ENCODE measurements at regions not wholly inside any gene's neighbourhood (a gene's known extent, or its start where the extent isn't known, plus 50 kb on each side); places are given as distances from the start of the nearest gene placed in this dataset.

DNA sequence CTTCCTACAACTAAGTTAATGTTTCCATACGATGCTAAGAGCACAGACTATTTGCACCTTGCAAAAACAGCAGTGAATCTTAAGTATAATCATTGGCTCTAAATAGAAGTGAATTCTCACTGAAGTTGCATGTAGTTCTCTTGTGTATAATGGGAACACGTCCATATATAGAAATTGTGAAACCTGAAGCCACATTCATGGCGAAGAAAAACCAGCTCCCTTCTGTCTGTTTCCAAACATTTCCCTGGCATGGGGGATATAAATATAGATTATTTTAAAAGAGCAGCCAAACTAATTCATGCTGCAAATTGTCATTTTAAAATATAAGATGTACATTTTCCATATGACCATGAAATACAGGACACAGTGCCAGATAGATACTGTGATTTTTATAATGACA lies 71.1 kb downstream of the TRAM1L1 start:
- Histone ChIP-seq H3K4me1 (ENCODE audit: control insufficient read depth, insufficient read depth, low read depth, low read length) (no peaks in the 10 kb centered on the region), H2BK5ac (ENCODE audit: low read depth, low read length, poor library complexity, severe bottlenecking) (no peak overlapping the region), H3K9ac (ENCODE audit: low read length) (no peak overlapping the region), H3K4me2 (ENCODE audit: low read length, poor library complexity, severe bottlenecking) (no peak overlapping the region), H4K91ac (ENCODE audit: low read length) (no peak overlapping the region), H2BK15ac (ENCODE audit: low read depth, poor library complexity, severe bottlenecking) (no peak overlapping the region), H2BK120ac (ENCODE audit: low read depth, low read length) (no peak overlapping the region), H2AK5ac (ENCODE audit: low read length, severe bottlenecking) (no peak overlapping the region), H2BK12ac (ENCODE audit: low read length in 2 of 2) (no peak overlapping the region), H4K8ac (ENCODE audit: low read length) (no peak overlapping the region), H2AFZ (ENCODE audit: low read depth, low read length) (no peak overlapping the region), H3K4me3 (ENCODE audit: insufficient read depth in 1 of 2, low read depth in 1 of 2, low read length in 2 of 2) (no peak overlapping the region), H3K4ac (ENCODE audit: low read depth in 1 of 2, low read length in 2 of 2) (no peak overlapping the region), H3K27ac (ENCODE audit: low read length, poor library complexity, severe bottlenecking) (no peak overlapping the region), H3K18ac (ENCODE audit: low read depth in 1 of 2, low read length in 2 of 2) (no peak overlapping the region), H3K79me1 (replicated peaks; ENCODE audit: low read length, poor library complexity, severe bottlenecking) (no peaks in the 10 kb centered on the region), H3K27me3 (ENCODE audit: control insufficient read depth in 1 of 2, insufficient read depth in 1 of 2, low read length in 2 of 2) (no peaks in the 10 kb centered on the region), H3K36me3 (ENCODE audit: control insufficient read depth in 1 of 2, insufficient read depth in 2 of 2, low read depth in 1 of 2, low read length in 2 of 2) (no peaks in the 10 kb centered on the region), H3K9me3 (ENCODE audit: control insufficient read depth, low read length) (no peaks in the 10 kb centered on the region), H3K23ac (ENCODE audit: low read length in 2 of 2) (no peak overlapping the region), H3K14ac (ENCODE audit: low read length in 2 of 2) (no peak overlapping the region)
- no peak for DNase-seq
- no CpG with 5 or more reads among the region's 3 CpGs for WGBS

DNA sequence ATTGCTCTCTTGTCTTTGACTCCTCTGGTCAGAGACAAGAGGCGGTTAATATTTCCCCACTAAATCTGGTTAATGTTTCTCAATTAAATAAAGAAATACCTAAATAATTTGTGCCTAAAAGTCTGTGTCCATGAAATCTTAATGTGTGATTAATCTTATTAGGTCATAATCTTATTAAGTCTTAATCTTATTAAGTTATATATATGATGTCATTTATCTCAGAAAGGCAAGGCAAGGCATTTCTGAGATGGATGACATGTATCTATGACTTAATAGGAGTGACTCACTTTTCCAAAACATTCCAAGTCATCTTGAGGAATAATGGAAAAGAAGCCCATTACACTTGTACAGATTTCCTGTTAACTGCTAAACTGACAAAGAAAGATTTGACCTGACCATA lies 74.7 kb downstream of the TRAM1L1 start:
- WGBS = no CpG with 5 or more reads among the region's 1 CpG
- no peak overlapping the region for H3K23ac ChIP-seq (ENCODE audit: low read length in 2 of 2)
- H3K79me1 ChIP-seq (replicated peaks; ENCODE audit: low read length, poor library complexity, severe bottlenecking) = no peaks in the 10 kb centered on the region
- H3K4me1 ChIP-seq (ENCODE audit: control insufficient read depth, insufficient read depth, low read depth, low read length) = no peaks in the 10 kb centered on the region
- no peak overlapping the region for H2BK5ac ChIP-seq (ENCODE audit: low read depth, low read length, poor library complexity, severe bottlenecking)
- no peak overlapping the region for H4K91ac ChIP-seq (ENCODE audit: low read length)
- H3K36me3 ChIP-seq (ENCODE audit: control insufficient read depth in 1 of 2, insufficient read depth in 2 of 2, low read depth in 1 of 2, low read length in 2 of 2) = no peaks in the 10 kb centered on the region
- no peak overlapping the region for H3K18ac ChIP-seq (ENCODE audit: low read depth in 1 of 2, low read length in 2 of 2)
- H3K14ac ChIP-seq (ENCODE audit: low read length in 2 of 2) = no peak overlapping the region
- H3K4me2 ChIP-seq (ENCODE audit: low read length, poor library complexity, severe bottlenecking) = no peak overlapping the region
- H3K9me3 ChIP-seq (ENCODE audit: control insufficient read depth, low read length) = no peaks in the 10 kb centered on the region
- H3K27ac ChIP-seq (ENCODE audit: low read length, poor library complexity, severe bottlenecking) = no peak overlapping the region
- no peak overlapping the region for H3K4me3 ChIP-seq (ENCODE audit: insufficient read depth in 1 of 2, low read depth in 1 of 2, low read length in 2 of 2)
- no peak overlapping the region for H4K8ac ChIP-seq (ENCODE audit: low read length)
- H2BK120ac ChIP-seq (ENCODE audit: low read depth, low read length) = no peak overlapping the region
- no peak overlapping the region for H2BK15ac ChIP-seq (ENCODE audit: low read depth, poor library complexity, severe bottlenecking)
- H2AFZ ChIP-seq (ENCODE audit: low read depth, low read length) = no peak overlapping the region
- H3K27me3 ChIP-seq (ENCODE audit: control insufficient read depth in 1 of 2, insufficient read depth in 1 of 2, low read length in 2 of 2) = no peaks in the 10 kb centered on the region
- peak; percentile 1 for DNase-seq
- H3K9ac ChIP-seq (ENCODE audit: low read length) = no peak overlapping the region
- H3K4ac ChIP-seq (ENCODE audit: low read depth in 1 of 2, low read length in 2 of 2) = no peak overlapping the region
- H2AK5ac ChIP-seq (ENCODE audit: low read length, severe bottlenecking) = no peak overlapping the region
- no peak overlapping the region for H2BK12ac ChIP-seq (ENCODE audit: low read length in 2 of 2)

DNA sequence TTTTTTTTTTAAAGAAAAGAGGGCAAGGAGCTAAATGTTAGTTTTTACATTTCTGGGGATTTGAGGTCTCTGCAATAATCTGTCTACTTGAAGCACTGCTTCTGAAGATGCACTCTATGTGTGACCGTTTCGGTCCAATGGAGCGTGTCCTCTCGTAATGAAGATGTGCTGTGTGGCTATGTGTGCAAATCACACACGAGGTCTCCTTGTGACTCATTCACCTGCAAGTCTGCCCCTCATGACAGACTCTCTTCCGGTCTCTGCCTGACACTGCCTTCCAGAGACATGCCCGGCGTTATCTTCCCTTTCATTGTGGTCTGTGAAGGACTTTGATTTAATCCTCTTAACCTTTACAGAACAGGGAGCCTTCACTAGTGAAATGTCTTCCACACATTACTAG lies 84.3 kb downstream of the TRAM1L1 start:
- no peak overlapping the region for H2BK15ac ChIP-seq (ENCODE audit: low read depth, poor library complexity, severe bottlenecking)
- no peak overlapping the region for H4K8ac ChIP-seq (ENCODE audit: low read length)
- H2BK12ac ChIP-seq (ENCODE audit: low read length in 2 of 2) = no peak overlapping the region
- H3K9me3 ChIP-seq (ENCODE audit: control insufficient read depth, low read length) = no peaks in the 10 kb centered on the region
- H2AFZ ChIP-seq (ENCODE audit: low read depth, low read length) = no peak overlapping the region
- no peak overlapping the region for H3K4me3 ChIP-seq (ENCODE audit: insufficient read depth in 1 of 2, low read depth in 1 of 2, low read length in 2 of 2)
- no peak overlapping the region for H2BK120ac ChIP-seq (ENCODE audit: low read depth, low read length)
- no peak overlapping the region for H3K27ac ChIP-seq (ENCODE audit: low read length, poor library complexity, severe bottlenecking)
- no peak overlapping the region for H3K4ac ChIP-seq (ENCODE audit: low read depth in 1 of 2, low read length in 2 of 2)
- H3K79me1 ChIP-seq (replicated peaks; ENCODE audit: low read length, poor library complexity, severe bottlenecking) = no peaks in the 10 kb centered on the region
- WGBS = 88% methylated on average over 8 of the region's 8 CpGs
- H3K14ac ChIP-seq (ENCODE audit: low read length in 2 of 2) = no peak overlapping the region
- no peak overlapping the region for H3K23ac ChIP-seq (ENCODE audit: low read length in 2 of 2)
- no peak overlapping the region for H2BK5ac ChIP-seq (ENCODE audit: low read depth, low read length, poor library complexity, severe bottlenecking)
- H3K27me3 ChIP-seq (ENCODE audit: control insufficient read depth in 1 of 2, insufficient read depth in 1 of 2, low read length in 2 of 2) = no peaks in the 10 kb centered on the region
- H2AK5ac ChIP-seq (ENCODE audit: low read length, severe bottlenecking) = no peak overlapping the region
- H4K91ac ChIP-seq (ENCODE audit: low read length) = no peak overlapping the region
- H3K36me3 ChIP-seq (ENCODE audit: control insufficient read depth in 1 of 2, insufficient read depth in 2 of 2, low read depth in 1 of 2, low read length in 2 of 2) = no peaks in the 10 kb centered on the region
- no peak overlapping the region for H3K9ac ChIP-seq (ENCODE audit: low read length)
- DNase-seq = no peak
- H3K4me1 ChIP-seq (ENCODE audit: control insufficient read depth, insufficient read depth, low read depth, low read length) = peaks cover 2% of the 10 kb centered on the region
- no peak overlapping the region for H3K4me2 ChIP-seq (ENCODE audit: low read length, poor library complexity, severe bottlenecking)
- H3K18ac ChIP-seq (ENCODE audit: low read depth in 1 of 2, low read length in 2 of 2) = no peak overlapping the region

DNA sequence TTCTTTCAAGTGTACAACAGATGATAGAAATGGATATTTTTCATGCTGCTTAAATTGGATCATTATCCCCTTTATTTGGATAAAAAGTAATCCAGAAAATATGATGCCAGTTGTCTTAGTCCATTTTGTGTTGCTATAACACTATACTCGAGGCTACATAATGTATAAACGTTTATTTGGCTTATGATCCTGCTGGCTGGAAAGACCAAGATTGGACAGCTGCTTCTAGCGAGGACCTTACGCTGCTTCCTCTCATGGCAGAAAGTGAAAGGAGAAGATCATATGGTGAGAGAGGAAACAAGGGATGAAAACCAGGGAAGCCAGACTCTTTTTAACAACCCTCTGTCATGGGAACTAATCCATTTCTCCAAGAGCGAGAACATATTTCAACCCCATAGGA lies 102.7 kb downstream of the TRAM1L1 start:
- Histone ChIP-seq H2BK15ac (ENCODE audit: low read depth, poor library complexity, severe bottlenecking) (no peak overlapping the region), H2AFZ (ENCODE audit: low read depth, low read length) (no peak overlapping the region), H2BK5ac (ENCODE audit: low read depth, low read length, poor library complexity, severe bottlenecking) (no peak overlapping the region), H3K14ac (ENCODE audit: low read length in 2 of 2) (no peak overlapping the region), H3K4me2 (ENCODE audit: low read length, poor library complexity, severe bottlenecking) (no peak overlapping the region), H3K27ac (ENCODE audit: low read length, poor library complexity, severe bottlenecking) (no peak overlapping the region), H3K36me3 (ENCODE audit: control insufficient read depth in 1 of 2, insufficient read depth in 2 of 2, low read depth in 1 of 2, low read length in 2 of 2) (no peaks in the 10 kb centered on the region), H3K4ac (ENCODE audit: low read depth in 1 of 2, low read length in 2 of 2) (no peak overlapping the region), H3K4me1 (ENCODE audit: control insufficient read depth, insufficient read depth, low read depth, low read length) (no peaks in the 10 kb centered on the region), H3K18ac (ENCODE audit: low read depth in 1 of 2, low read length in 2 of 2) (no peak overlapping the region), H4K91ac (ENCODE audit: low read length) (no peak overlapping the region), H2BK12ac (ENCODE audit: low read length in 2 of 2) (no peak overlapping the region), H3K9me3 (ENCODE audit: control insufficient read depth, low read length) (no peaks in the 10 kb centered on the region), H3K9ac (ENCODE audit: low read length) (no peak overlapping the region), H3K27me3 (ENCODE audit: control insufficient read depth in 1 of 2, insufficient read depth in 1 of 2, low read length in 2 of 2) (no peaks in the 10 kb centered on the region), H4K8ac (ENCODE audit: low read length) (no peak overlapping the region), H3K4me3 (ENCODE audit: insufficient read depth in 1 of 2, low read depth in 1 of 2, low read length in 2 of 2) (no peak overlapping the region), H3K23ac (ENCODE audit: low read length in 2 of 2) (no peak overlapping the region), H2BK120ac (ENCODE audit: low read depth, low read length) (no peak overlapping the region), H2AK5ac (ENCODE audit: low read length, severe bottlenecking) (no peak overlapping the region), H3K79me1 (replicated peaks; ENCODE audit: low read length, poor library complexity, severe bottlenecking) (no peaks in the 10 kb centered on the region)
- 90% methylated on average over 5 of the region's 5 CpGs for WGBS
- no peak for DNase-seq
